H1 (cell line): ENCODE measurements at regions not wholly inside any gene's neighbourhood (a gene's known extent, or its start where the extent isn't known, plus 50 kb on each side); places are given as distances from the start of the nearest gene placed in this dataset.

ENCODE experiments used
- CTCF ChIA-PET: fragments of 300-600 bp; sonication (Branson Sonifier 250); formaldehyde crosslinking; loops from one replicate; lab custom pipeline; 2021; ENCODE audit not compliant: partially characterized antibody; lab: Charles Lee
- POLR2A ChIA-PET: fragments of 300-600 bp; sonication (Branson Sonifier 250); formaldehyde crosslinking; loops from one replicate; lab custom pipeline; 2021; ENCODE audit warnings: inconsistent platforms; ENCODE audit not compliant: partially characterized antibody; lab: Charles Lee
- DNase-seq, 2 experiments: peaks; one replicate each; pipeline versions ENCODE4 v3.0.0 to v3.0.0-alpha.2; 2010 to 2022; ENCODE audit warnings: low spot score in 2 of 2, low read depth in 1 of 2, mixed read lengths in 1 of 2
- FAIRE-seq: peaks from 2 replicates; lab custom pipeline; 2011; peaks lifted over from hg19 to GRCh38; lab: Jason Lieb, UNC
- H2AFZ ChIP-seq: 2 replicates; pipeline ENCODE4 v1.8.1; 2012; ENCODE audit warnings: low read length, inconsistent platforms
- H2AK5ac ChIP-seq: 2 replicates; pipeline ENCODE4 v1.6.1; 2013; ENCODE audit warnings: low read depth, low read length
- H2BK120ac ChIP-seq: replicated peaks from 2 replicates; pipeline ENCODE3; 2013; ENCODE audit warnings: low read depth, low read length, inconsistent platforms
- H2BK12ac ChIP-seq: 2 replicates; pipeline ENCODE4 v1.6.1; 2013; ENCODE audit warnings: low read depth, low read length
- H2BK15ac ChIP-seq: 2 replicates; pipeline ENCODE4 v1.6.1; 2013; ENCODE audit warnings: low read length
- H2BK20ac ChIP-seq: 2 replicates; pipeline ENCODE4 v1.6.1; 2013; ENCODE audit warnings: low read length
- H2BK5ac ChIP-seq: 2 replicates; pipeline ENCODE4 v1.6.1; 2013; ENCODE audit warnings: low read depth, low read length
- H3K14ac ChIP-seq: 2 replicates; pipeline ENCODE4 v1.6.1; 2013; ENCODE audit warnings: inconsistent platforms; ENCODE audit not compliant: insufficient read length
- H3K18ac ChIP-seq: 2 replicates; pipeline ENCODE4 v1.6.1; 2013; ENCODE audit warnings: low read length; ENCODE audit errors: extremely low read depth
- H3K23ac ChIP-seq: 2 replicates; pipeline ENCODE4 v1.6.1; 2013; ENCODE audit warnings: inconsistent platforms; ENCODE audit not compliant: insufficient read length
- H3K23me2 ChIP-seq: 2 replicates; pipeline ENCODE4 v1.6.1; 2013; ENCODE audit warnings: low read depth, low read length
- H3K27ac ChIP-seq: 2 replicates; pipeline ENCODE4 v1.6.1; 2011; ENCODE audit warnings: low read depth, low read length, inconsistent platforms
- H3K27me3 ChIP-seq, 4 experiments: replicated peaks in 1 of 4; 1 replicate in 1 of 4; 2 replicates in 3 of 4; pipeline versions ENCODE4 v1.6.1 to v1.8.1; 2011 to 2013; ENCODE audit warnings: low read length in 3 of 4, mild to moderate bottlenecking in 3 of 4, inconsistent platforms in 2 of 4, mixed read lengths in 2 of 4, moderate library complexity in 1 of 4; ENCODE audit not compliant: control insufficient read depth in 3 of 4, insufficient read depth in 3 of 4; ENCODE audit errors: extremely low read depth in 1 of 4
- H3K36me3 ChIP-seq, 4 experiments: 2 replicates each; pipeline versions ENCODE4 v1.6.1 to v1.8.1; 2011 to 2013; ENCODE audit warnings: mild to moderate bottlenecking in 4 of 4, low read length in 3 of 4, moderate library complexity in 2 of 4, control low read depth in 1 of 4, inconsistent platforms in 1 of 4; ENCODE audit not compliant: insufficient read depth in 4 of 4, control insufficient read depth in 2 of 4
- H3K4ac ChIP-seq: replicated peaks from 2 replicates; pipeline ENCODE3; 2013; ENCODE audit warnings: low read length, low read depth, mixed read lengths, inconsistent platforms; ENCODE audit not compliant: insufficient read length
- H3K4me1 ChIP-seq, 4 experiments: replicated peaks in 1 of 4; 1 replicate in 1 of 4; 2 replicates in 3 of 4; pipeline versions ENCODE4 v1.6.1 to v1.8.1; 2011 to 2013; ENCODE audit warnings: low read length in 3 of 4, inconsistent platforms in 2 of 4, mixed read lengths in 1 of 4; ENCODE audit not compliant: insufficient read depth in 4 of 4, control insufficient read depth in 3 of 4
- H3K4me2 ChIP-seq, 2 experiments: 2 replicates each; pipeline versions ENCODE4 v1.6.1 to v1.8.1; 2011 to 2013; ENCODE audit warnings: low read depth in 2 of 2, low read length in 2 of 2, control low read depth in 1 of 2, inconsistent platforms in 1 of 2, mild to moderate bottlenecking in 1 of 2; ENCODE audit not compliant: insufficient read depth in 1 of 2
- H3K4me3 ChIP-seq, 4 experiments: fragments of 200-600, 300-600 bp in 1 of 4; sonication (generic), shearing (Covaris generic), sonication (Bioruptor Twin) in 1 of 4; 2 replicates each; pipeline versions ENCODE4 v1.5.1 to v1.8.1; 2011 to 2016; ENCODE audit warnings: low read length in 4 of 4, low read depth in 3 of 4, control low read depth in 2 of 4, inconsistent platforms in 2 of 4, mild to moderate bottlenecking in 2 of 4, mixed read lengths in 1 of 4, moderate library complexity in 1 of 4; ENCODE audit not compliant: insufficient read depth in 2 of 4; ENCODE audit errors: extremely low read depth in 1 of 4
- H3K56ac ChIP-seq: replicated peaks from 2 replicates; pipeline ENCODE3; 2013; ENCODE audit warnings: low read depth, mild to moderate bottlenecking, mixed read lengths, low read length, inconsistent platforms; ENCODE audit not compliant: insufficient read length
- H3K79me1 ChIP-seq: 2 replicates; pipeline ENCODE4 v1.6.1; 2013; ENCODE audit warnings: low read depth, low read length, control low read depth
- H3K79me2 ChIP-seq, 2 experiments: 2 replicates each; pipeline versions ENCODE4 v1.6.1 to v1.8.1; 2012 to 2013; ENCODE audit warnings: low read length in 2 of 2, mild to moderate bottlenecking in 2 of 2, inconsistent platforms in 1 of 2; ENCODE audit not compliant: insufficient read depth in 2 of 2, control insufficient read depth in 1 of 2
- H3K9ac ChIP-seq, 4 experiments: replicated peaks in 1 of 4; 1 replicate in 1 of 4; 2 replicates in 3 of 4; pipeline versions ENCODE4 v1.6.1 to v1.8.1; 2011 to 2013; ENCODE audit warnings: low read depth in 3 of 4, low read length in 3 of 4, control low read depth in 2 of 4, mild to moderate bottlenecking in 2 of 4, moderate library complexity in 2 of 4, inconsistent platforms in 1 of 4; ENCODE audit errors: extremely low read depth in 1 of 4
- H3K9me3 ChIP-seq, 2 experiments: 2 replicates each; pipeline versions ENCODE4 v1.6.1 to v1.8.1; 2012 to 2013; ENCODE audit warnings: mild to moderate bottlenecking in 2 of 2, moderate library complexity in 2 of 2, control low read depth in 1 of 2, inconsistent platforms in 1 of 2, low read depth in 1 of 2, low read length in 1 of 2, mixed read lengths in 1 of 2; ENCODE audit not compliant: insufficient read depth in 2 of 2
- H4K20me1 ChIP-seq, 2 experiments: replicated peaks in 1 of 2; 2 replicates each; pipeline versions ENCODE3 to v1.8.1; 2011 to 2013; ENCODE audit warnings: inconsistent platforms in 2 of 2, low read length in 2 of 2, mild to moderate bottlenecking in 1 of 2; ENCODE audit not compliant: insufficient read depth in 2 of 2, control insufficient read depth in 1 of 2
- H4K5ac ChIP-seq: 2 replicates; pipeline ENCODE4 v1.6.1; 2013; ENCODE audit warnings: low read length, low read depth, mixed read lengths, inconsistent platforms; ENCODE audit not compliant: insufficient read length
- H4K8ac ChIP-seq: 2 replicates; pipeline ENCODE4 v1.8.0; 2013; ENCODE audit warnings: mild to moderate bottlenecking, moderate library complexity, low read length, inconsistent platforms; ENCODE audit not compliant: insufficient read depth; ENCODE audit errors: extremely low read depth
- H4K91ac ChIP-seq: replicated peaks from 2 replicates; pipeline ENCODE3; 2013; ENCODE audit warnings: low read length, mixed read lengths, inconsistent platforms; ENCODE audit not compliant: insufficient read length
- EGR1 ChIP-seq: IDR thresholded peaks from 2 replicates; pipeline ENCODE4 v1.6.1; 2011; ENCODE audit warnings: low read depth, low read length, borderline replicate concordance
- GTF2F1 ChIP-seq: IDR thresholded peaks from 2 replicates; pipeline ENCODE4 v1.6.1; 2012; ENCODE audit warnings: low read depth, low read length, improper control_type of control experiment, borderline replicate concordance
- POU5F1 ChIP-seq: IDR thresholded peaks from 2 replicates; pipeline ENCODE4 v1.6.1; 2011; ENCODE audit warnings: low read depth, mild to moderate bottlenecking, low read length, moderate library complexity
- SP1 ChIP-seq: IDR thresholded peaks from 2 replicates; pipeline ENCODE4 v1.6.1; 2011; ENCODE audit warnings: low read depth, low read length
- WGBS, 2 experiments: shearing (Covaris generic) in 1 of 2; methylation state at CpG; one replicate each; pipeline versions ENCODE4 v1.1.6 to v1.1.7; 2013 to 2015; ENCODE audit warnings: low lambda C conversion rate in 2 of 2, mixed read lengths in 2 of 2, inconsistent platforms in 1 of 2, low coverage in 1 of 2, missing lambda C conversion rate in 1 of 2; ENCODE audit not compliant: insufficient replicate concordance in 2 of 2, insufficient coverage in 1 of 2, insufficient read length in 1 of 2; ENCODE audit errors: extremely low coverage in 1 of 2, missing lambda C conversion rate in 1 of 2; 5-methylcytosine and 5-hydroxymethylcytosine counted together
- TF ChIP-seq, protein P1 (sequence below): IDR thresholded peaks from 2 replicates; pipeline ENCODE4 v1.6.1; 2011; ENCODE audit warnings: low read length, improper control_type of control experiment
- TF ChIP-seq, protein P2 (sequence below), 3 experiments: IDR thresholded peaks; 1 replicate in 2 of 3; 2 replicates in 1 of 3; pipeline versions ENCODE4 v1.5.1 to v1.6.1; 2011; ENCODE audit warnings: low read length in 3 of 3, mild to moderate bottlenecking in 3 of 3, inconsistent platforms in 2 of 3, low read depth in 1 of 3, moderate library complexity in 1 of 3; ENCODE audit not compliant: insufficient read depth in 1 of 3; ENCODE audit errors: control extremely low read depth in 1 of 3
- TF ChIP-seq, protein P3 (sequence below): IDR thresholded peaks from 2 replicates; pipeline ENCODE4 v1.6.1; 2012; ENCODE audit warnings: inconsistent platforms

DNA sequence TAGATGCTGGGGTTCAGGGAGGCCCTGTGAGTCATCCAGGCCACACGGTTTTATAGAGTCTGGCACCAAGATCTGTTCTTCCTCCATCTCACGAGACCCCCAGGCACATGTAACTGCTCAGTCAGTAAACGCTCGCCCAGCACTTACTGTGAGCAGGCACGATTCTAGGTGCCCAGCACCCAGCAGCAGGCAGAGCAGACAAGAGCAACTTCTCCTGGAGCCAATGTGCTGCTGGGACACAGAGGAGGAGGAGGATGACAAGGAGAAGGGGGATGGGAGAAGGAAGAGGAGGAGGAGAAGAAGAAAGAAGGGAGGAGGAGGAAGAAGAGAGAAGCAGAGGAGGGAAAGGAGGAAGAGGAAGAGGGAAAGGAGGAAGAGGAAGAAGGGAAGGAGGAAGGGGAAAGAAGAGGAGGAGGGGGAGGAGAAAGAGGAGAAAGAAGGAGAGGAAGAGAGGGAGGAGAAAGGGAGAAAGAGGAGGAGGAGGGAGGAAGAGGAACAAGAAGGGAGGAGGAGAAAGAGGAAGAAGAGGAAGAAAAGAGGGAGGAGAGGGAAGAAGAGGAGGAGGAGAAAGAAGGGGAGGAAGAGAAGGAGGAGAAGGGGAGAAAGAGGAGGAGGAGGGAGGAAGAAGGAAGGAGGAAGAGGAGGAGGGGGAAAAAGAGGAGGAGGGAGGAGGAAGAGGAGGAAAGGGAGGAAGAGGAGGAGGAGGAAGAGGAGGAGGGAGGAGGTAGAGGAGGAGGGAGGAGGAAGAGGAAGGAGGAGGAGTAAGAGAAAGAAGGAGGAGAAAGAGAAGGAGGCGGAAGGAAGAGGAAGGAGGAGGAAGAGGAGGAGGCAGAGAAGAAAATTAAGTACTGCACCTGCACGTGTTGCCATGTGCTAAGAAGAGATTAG, 77.6 kb upstream of the RTL6 start:
- 88% methylated on average over 6 of the region's 7 CpGs; no CpG with 5 or more reads in 1 of the 2 experiments for WGBS, 2 experiments
- no peak for TF ChIP-seq EGR1
- TF ChIP-seq SP1 = no peak
- TF ChIP-seq, protein P1, sequence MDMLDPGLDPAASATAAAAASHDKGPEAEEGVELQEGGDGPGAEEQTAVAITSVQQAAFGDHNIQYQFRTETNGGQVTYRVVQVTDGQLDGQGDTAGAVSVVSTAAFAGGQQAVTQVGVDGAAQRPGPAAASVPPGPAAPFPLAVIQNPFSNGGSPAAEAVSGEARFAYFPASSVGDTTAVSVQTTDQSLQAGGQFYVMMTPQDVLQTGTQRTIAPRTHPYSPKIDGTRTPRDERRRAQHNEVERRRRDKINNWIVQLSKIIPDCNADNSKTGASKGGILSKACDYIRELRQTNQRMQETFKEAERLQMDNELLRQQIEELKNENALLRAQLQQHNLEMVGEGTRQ = no peak
- TF ChIP-seq, protein P2, sequence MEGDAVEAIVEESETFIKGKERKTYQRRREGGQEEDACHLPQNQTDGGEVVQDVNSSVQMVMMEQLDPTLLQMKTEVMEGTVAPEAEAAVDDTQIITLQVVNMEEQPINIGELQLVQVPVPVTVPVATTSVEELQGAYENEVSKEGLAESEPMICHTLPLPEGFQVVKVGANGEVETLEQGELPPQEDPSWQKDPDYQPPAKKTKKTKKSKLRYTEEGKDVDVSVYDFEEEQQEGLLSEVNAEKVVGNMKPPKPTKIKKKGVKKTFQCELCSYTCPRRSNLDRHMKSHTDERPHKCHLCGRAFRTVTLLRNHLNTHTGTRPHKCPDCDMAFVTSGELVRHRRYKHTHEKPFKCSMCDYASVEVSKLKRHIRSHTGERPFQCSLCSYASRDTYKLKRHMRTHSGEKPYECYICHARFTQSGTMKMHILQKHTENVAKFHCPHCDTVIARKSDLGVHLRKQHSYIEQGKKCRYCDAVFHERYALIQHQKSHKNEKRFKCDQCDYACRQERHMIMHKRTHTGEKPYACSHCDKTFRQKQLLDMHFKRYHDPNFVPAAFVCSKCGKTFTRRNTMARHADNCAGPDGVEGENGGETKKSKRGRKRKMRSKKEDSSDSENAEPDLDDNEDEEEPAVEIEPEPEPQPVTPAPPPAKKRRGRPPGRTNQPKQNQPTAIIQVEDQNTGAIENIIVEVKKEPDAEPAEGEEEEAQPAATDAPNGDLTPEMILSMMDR (IDR thresholded peaks at IDR 0.05; ENCODE audit: control extremely low read depth in 1 of 3, insufficient read depth in 1 of 3, low read depth in 1 of 3, low read length in 3 of 3) = no peak
- TF ChIP-seq POU5F1 = no peak
- TF ChIP-seq GTF2F1 = no peak
- TF ChIP-seq, protein P3, sequence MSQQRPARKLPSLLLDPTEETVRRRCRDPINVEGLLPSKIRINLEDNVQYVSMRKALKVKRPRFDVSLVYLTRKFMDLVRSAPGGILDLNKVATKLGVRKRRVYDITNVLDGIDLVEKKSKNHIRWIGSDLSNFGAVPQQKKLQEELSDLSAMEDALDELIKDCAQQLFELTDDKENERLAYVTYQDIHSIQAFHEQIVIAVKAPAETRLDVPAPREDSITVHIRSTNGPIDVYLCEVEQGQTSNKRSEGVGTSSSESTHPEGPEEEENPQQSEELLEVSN = no peak

More for the DNA sequence above, 77.6 kb upstream of the RTL6 start:
- no peak overlapping the region for H2BK15ac ChIP-seq
- H3K18ac ChIP-seq = no peak overlapping the region
- H3K14ac ChIP-seq = no peak overlapping the region
- H4K8ac ChIP-seq = no peak overlapping the region
- H3K56ac ChIP-seq = no peak overlapping the region
- no peaks in the 10 kb centered on the region; a peak in 1 of 7 replicates for H3K27me3 ChIP-seq
- no peak overlapping the region for H3K27ac ChIP-seq
- H4K91ac ChIP-seq = no peak overlapping the region
- no peak for FAIRE-seq
- H2BK20ac ChIP-seq = no peak overlapping the region
- no peaks in the 10 kb centered on the region for H3K36me3 ChIP-seq
- no peak overlapping the region for H2AFZ ChIP-seq
- H2BK120ac ChIP-seq = no peak overlapping the region
- peaks cover 0 to under 1% of the 10 kb centered on the region in 2 experiments; a peak in 1 of 4 replicates for H3K9me3 ChIP-seq
- no peak overlapping the region for H3K4ac ChIP-seq
- H3K23me2 ChIP-seq = peaks cover 2% of the 10 kb centered on the region; the same call in 1 of the 2 replicates
- ChIA-PET CTCF (interaction anchor here (1.3 to 3.1 kb wide), 2 partner anchors 8 to 16 kb away, joined by 6 to 18 read pairs; no protein-coding TSS in a partner anchor), POLR2A (interaction anchor here (0.9 kb wide), 1 partner anchor 35 kb away, joined by 4 read pairs; no protein-coding TSS in a partner anchor)
- no peak overlapping the region for H3K9ac ChIP-seq
- H2BK5ac ChIP-seq = no peak overlapping the region
- 0 out of 2 replicates have a peak overlapping the region, but pooled peaks have one; percentile 60 for H2BK12ac ChIP-seq
- no peak for DNase-seq
- no peak overlapping the region for H4K5ac ChIP-seq
- no peaks in the 10 kb centered on the region for H3K79me1 ChIP-seq
- H3K4me2 ChIP-seq = no peak overlapping the region
- H3K23ac ChIP-seq = no peak overlapping the region
- no peaks in the 10 kb centered on the region for H4K20me1 ChIP-seq
- no peaks in the 10 kb centered on the region for H3K79me2 ChIP-seq
- H3K4me1 ChIP-seq = peaks cover 0 to 5% (median 0%) of the 10 kb centered on the region in 4 experiments; a peak in 2 of 7 replicates
- H2AK5ac ChIP-seq = no peak overlapping the region
- H3K4me3 ChIP-seq = no peak overlapping the region
